ENCODE measurements at regions not wholly inside any gene's neighbourhood (a gene's known extent, or its start where the extent isn't known, plus 50 kb on each side); places are given as distances from the start of the nearest gene placed in this dataset.
"Not testable (repeated sequence)": the region's sequence is repeated elsewhere in the genome, so short reads cannot be mapped to it uniquely, and the experiment has no call there.

GRCh38 chr5:58300346-58300895 is 159.5 kb downstream of the PLK2 start:
- Histone ChIP-seq H3K27ac (no peak overlapping the region), H3K36me3 (no peaks in the 10 kb centered on the region), H3K4me1 (no peaks in the 10 kb centered on the region), H3K4me3 (no peak overlapping the region), H3K9me3 (no peaks in the 10 kb centered on the region), H3K27me3 (no peaks in the 10 kb centered on the region)
- in situ Hi-C loops (cut with MboI; ENCODE audit: low sequenced_read_pairs in 4 of 4) (no loop called here), intact Hi-C loops (cut with DNase I; ENCODE audit: low total_unique reads) (no loop called here)
- TF ChIP-seq CTCF (IDR thresholded peaks at IDR 0.05 in 4 of 5, conservative IDR thresholded peaks at IDR 0.05 in 1 of 5) (no peak), POLR2A (IDR thresholded peaks at IDR 0.05) (no peak)
- ATAC-seq: no peak
- DNase-seq: no peak

- ATAC-seq (no peak), DNase-seq (no peak)
- Histone ChIP-seq H3K9me3 (no peaks in the 10 kb centered on the region), H3K36me3 (no peaks in the 10 kb centered on the region), H3K4me1 (no peaks in the 10 kb centered on the region), H3K27ac (no peak overlapping the region), H3K4me3 (no peak overlapping the region), H3K27me3 (no peaks in the 10 kb centered on the region)
- intact Hi-C loops (cut with DNase I; ENCODE audit: low total_unique reads) (no loop called here), in situ Hi-C loops (cut with MboI; ENCODE audit: low sequenced_read_pairs in 4 of 4) (no loop called here)
- TF ChIP-seq POLR2A (IDR thresholded peaks at IDR 0.05) (no peak), CTCF (IDR thresholded peaks at IDR 0.05 in 4 of 5, conservative IDR thresholded peaks at IDR 0.05 in 1 of 5) (no peak)
Observed at GRCh38 chr5:58299256-58299655, 160.6 kb downstream of the PLK2 start.

GRCh38 chr5:58294598-58295305 is 165.1 kb downstream of the PLK2 start:
- no peak for DNase-seq
- TF ChIP-seq CTCF (IDR thresholded peaks at IDR 0.05 in 4 of 5, conservative IDR thresholded peaks at IDR 0.05 in 1 of 5): no peak
- TF ChIP-seq POLR2A (IDR thresholded peaks at IDR 0.05): no peak
- Histone ChIP-seq H3K27me3 (no peaks in the 10 kb centered on the region), H3K36me3 (no peaks in the 10 kb centered on the region), H3K4me1 (no peaks in the 10 kb centered on the region), H3K4me3 (no peak overlapping the region), H3K9me3 (no peaks in the 10 kb centered on the region), H3K27ac (peak overlapping the region in 3 of 4 donors; percentile 39 to 60 (median 58))
- in situ Hi-C loops (cut with MboI; ENCODE audit: low sequenced_read_pairs in 4 of 4): no loop called here
- ATAC-seq: peak; percentile 41 to 65
- intact Hi-C loops (cut with DNase I; ENCODE audit: low total_unique reads): no loop called here

- H3K36me3 ChIP-seq; H3K27me3 ChIP-seq; H3K4me3 ChIP-seq; H3K4me1 ChIP-seq; DNase-seq; H3K27ac ChIP-seq; in situ Hi-C loops (cut with MboI; ENCODE audit: low sequenced_read_pairs in 4 of 4); ATAC-seq; intact Hi-C loops (cut with DNase I; ENCODE audit: low total_unique reads); H3K9me3 ChIP-seq: not testable (repeated sequence)
Observed at GRCh38 chr5:58288275-58288674, 171.6 kb downstream of the PLK2 start.

DNA sequence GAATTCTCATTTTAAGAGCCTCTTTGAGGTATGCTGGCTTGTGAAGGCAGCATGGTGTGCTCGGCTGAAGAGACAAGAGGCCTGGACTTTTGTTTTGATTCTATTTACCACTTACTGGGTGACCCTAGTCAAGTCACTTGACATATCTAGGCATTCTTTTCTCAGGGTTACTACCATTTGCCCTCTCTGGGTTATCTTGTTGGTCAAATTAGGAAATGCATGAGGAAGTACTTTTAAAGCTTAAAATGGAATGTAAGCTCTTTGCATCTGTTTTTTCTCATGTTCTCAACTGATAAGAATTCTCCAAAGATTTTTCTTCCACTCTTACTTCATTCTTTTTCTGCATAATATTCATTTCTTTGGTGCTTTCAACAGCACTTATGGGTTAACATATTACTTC is 173.1 kb downstream of the PLK2 start:
- intact Hi-C loops (cut with DNase I; ENCODE audit: low total_unique reads) (no loop called here), in situ Hi-C loops (cut with MboI; ENCODE audit: low sequenced_read_pairs in 4 of 4) (no loop called here)
- no peak overlapping the region for H3K4me3 ChIP-seq
- ATAC-seq (no peak), DNase-seq (no peak)
- no peaks in the 10 kb centered on the region for H3K9me3 ChIP-seq
- H3K27ac ChIP-seq: no peak overlapping the region
- H3K36me3 ChIP-seq: no peaks in the 10 kb centered on the region
- H3K27me3 ChIP-seq: no peaks in the 10 kb centered on the region
- no peaks in the 10 kb centered on the region for H3K4me1 ChIP-seq
- no peak for TF ChIP-seq POLR2A (IDR thresholded peaks at IDR 0.05)
- no peak for TF ChIP-seq CTCF (IDR thresholded peaks at IDR 0.05 in 4 of 5, conservative IDR thresholded peaks at IDR 0.05 in 1 of 5)
